Thyroid gland (tissue), 4 donors: ENCODE measurements at regions not wholly inside any gene's neighbourhood (a gene's known extent, or its start where the extent isn't known, plus 50 kb on each side); places are given as distances from the start of the nearest gene placed in this dataset.

Source experiments
- CTCF ChIP-seq, 6 experiments: fragments of 200-600 bp in 3 of 6; fragments of 450-650 bp in 3 of 6; sonication (generic) in 3 of 6; IDR thresholded peaks; one replicate each; pipeline ENCODE4 v1.5.1; 2016 to 2019; ENCODE audit warnings: antibody characterized with exemption in 6 of 6, mild to moderate bottlenecking in 2 of 6, inconsistent platforms in 1 of 6, moderate library complexity in 1 of 6
- POLR2A ChIP-seq, 2 donors: fragments of 450-650 bp; IDR thresholded peaks; one replicate each; pipeline ENCODE4 v1.6.1; 2017; ENCODE audit warnings: antibody characterized with exemption in 2 of 2, mild to moderate bottlenecking in 2 of 2, moderate library complexity in 1 of 2

- TF ChIP-seq CTCF (IDR thresholded peaks at IDR 0.05): no peak
- no peak for TF ChIP-seq POLR2A (IDR thresholded peaks at IDR 0.05)
Measured at GRCh38 chr5:2251751-2252150, 369.0 kb upstream of the IRX4 start.
